ENCODE measurements at regions not wholly inside any gene's neighbourhood (a gene's known extent, or its start where the extent isn't known, plus 50 kb on each side); places are given as distances from the start of the nearest gene placed in this dataset.

GRCh38 chr13:50664951-50665350, 178.5 kb downstream of the DLEU7 start:
- DNase-seq: no peak
- Mint-ChIP-seq H3K27me3 (ENCODE audit: low read depth, poor library complexity) (peaks cover 2% of the 10 kb centered on the region), H3K4me1 (peaks cover 4% of the 10 kb centered on the region), H3K9me3 (peaks cover 28% of the 10 kb centered on the region), H3K27ac (no peak overlapping the region), H3K36me3 (ENCODE audit: low read depth) (peaks cover 32% of the 10 kb centered on the region), H3K4me3 (no peak overlapping the region)
- no peak for TF ChIP-seq CTCF (IDR thresholded peaks at IDR 0.05)

DNA sequence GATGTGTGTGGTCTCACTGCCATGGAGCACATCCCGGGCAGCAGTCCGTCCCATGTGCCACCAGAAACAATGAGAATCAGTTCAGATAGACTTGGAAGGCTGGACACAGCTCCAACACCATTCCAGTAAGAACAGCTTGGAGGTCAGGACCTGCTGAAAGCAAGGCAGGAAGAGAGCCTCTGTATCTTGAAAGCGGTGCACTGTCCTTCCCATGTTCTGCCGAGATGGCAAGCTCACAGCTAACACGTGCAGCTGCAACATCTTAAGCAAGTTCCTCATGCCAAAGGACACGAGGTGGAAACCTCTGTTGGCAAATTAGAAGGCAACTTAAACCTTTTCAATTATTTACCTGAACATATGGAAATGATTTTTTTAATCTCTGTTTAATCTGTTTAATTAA, 175.4 kb downstream of the DLEU7 start:
- Mint-ChIP-seq H3K4me3 (no peak overlapping the region), H3K27ac (no peak overlapping the region), H3K36me3 (ENCODE audit: low read depth) (peaks cover 23% of the 10 kb centered on the region), H3K4me1 (peaks cover 5% of the 10 kb centered on the region), H3K9me3 (peaks cover 8% of the 10 kb centered on the region), H3K27me3 (ENCODE audit: low read depth, poor library complexity) (no peaks in the 10 kb centered on the region)
- DNase-seq: no peak
- no peak for TF ChIP-seq CTCF (IDR thresholded peaks at IDR 0.05)

GRCh38 chr13:50668691-50669271, 174.7 kb downstream of the DLEU7 start:
- Mint-ChIP-seq H3K4me1 (peaks cover 5% of the 10 kb centered on the region), H3K27ac (peak overlapping the region; percentile 72), H3K36me3 (ENCODE audit: low read depth) (peaks cover 23% of the 10 kb centered on the region), H3K9me3 (peaks cover 8% of the 10 kb centered on the region), H3K27me3 (ENCODE audit: low read depth, poor library complexity) (no peaks in the 10 kb centered on the region), H3K4me3 (no peak overlapping the region)
- TF ChIP-seq CTCF (IDR thresholded peaks at IDR 0.05): no peak
- no peak for DNase-seq

GRCh38 chr13:50670272-50670671, 173.2 kb downstream of the DLEU7 start:
- H3K4me3 Mint-ChIP-seq: no peak overlapping the region
- H3K27ac Mint-ChIP-seq: no peak overlapping the region
- no peak for TF ChIP-seq CTCF (IDR thresholded peaks at IDR 0.05)
- H3K36me3 Mint-ChIP-seq (ENCODE audit: low read depth): peaks cover 22% of the 10 kb centered on the region
- H3K4me1 Mint-ChIP-seq: peaks cover 5% of the 10 kb centered on the region
- DNase-seq: no peak
- H3K9me3 Mint-ChIP-seq: peaks cover 8% of the 10 kb centered on the region
- H3K27me3 Mint-ChIP-seq (ENCODE audit: low read depth, poor library complexity): no peaks in the 10 kb centered on the region

GRCh38 chr13:50670847-50671496, 172.5 kb downstream of the DLEU7 start:
- peaks cover 5% of the 10 kb centered on the region for H3K4me1 Mint-ChIP-seq
- no peak overlapping the region for H3K27ac Mint-ChIP-seq
- no peak for TF ChIP-seq CTCF (IDR thresholded peaks at IDR 0.05)
- H3K36me3 Mint-ChIP-seq (ENCODE audit: low read depth): peaks cover 15% of the 10 kb centered on the region
- no peak for DNase-seq
- H3K27me3 Mint-ChIP-seq (ENCODE audit: low read depth, poor library complexity): no peaks in the 10 kb centered on the region
- no peak overlapping the region for H3K4me3 Mint-ChIP-seq
- H3K9me3 Mint-ChIP-seq: peaks cover 8% of the 10 kb centered on the region

DNA sequence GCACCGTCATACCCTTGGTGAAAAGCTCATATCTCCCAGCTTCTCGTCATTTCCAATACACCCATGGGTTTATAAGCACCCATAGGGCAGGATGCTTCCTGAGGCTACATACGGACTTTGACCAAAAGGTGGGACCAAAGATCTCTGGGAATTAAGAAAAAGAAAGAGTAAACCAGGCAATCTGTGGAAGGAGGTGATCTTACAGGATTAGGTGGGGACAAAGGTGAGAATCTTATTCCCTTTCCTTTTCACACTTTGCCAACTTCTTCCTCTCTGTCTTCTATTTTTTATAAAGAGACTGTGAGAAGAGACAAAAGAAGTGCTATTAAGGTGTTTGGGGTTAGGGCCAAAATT, 172.0 kb downstream of the DLEU7 start:
- Mint-ChIP-seq H3K4me3 (no peak overlapping the region), H3K27ac (no peak overlapping the region), H3K4me1 (peaks cover 5% of the 10 kb centered on the region), H3K9me3 (peaks cover 3% of the 10 kb centered on the region), H3K36me3 (ENCODE audit: low read depth) (peaks cover 10% of the 10 kb centered on the region), H3K27me3 (ENCODE audit: low read depth, poor library complexity) (no peaks in the 10 kb centered on the region)
- no peak for TF ChIP-seq CTCF (IDR thresholded peaks at IDR 0.05)
- DNase-seq: no peak

Data from nephron progenitor cell (in vitro differentiated cells).